ENCODE measurements at regions not wholly inside any gene's neighbourhood (a gene's known extent, or its start where the extent isn't known, plus 50 kb on each side); places are given as distances from the start of the nearest gene placed in this dataset.

GRCh38 chr1:87928623-87929022, 599.9 kb downstream of the LMO4 start:
- TF ChIP-seq CTCF (conservative IDR thresholded peaks at IDR 0.05; ENCODE audit: low read length) (no peak), EZH2phosphoT487 (IDR thresholded peaks at IDR 0.05; ENCODE audit: borderline replicate concordance, low read depth, low read length) (no peak)

Measured in OCI-LY7 (cell line).